ENCODE measurements at regions not wholly inside any gene's neighbourhood (a gene's known extent, or its start where the extent isn't known, plus 50 kb on each side); places are given as distances from the start of the nearest gene placed in this dataset.

DNA sequence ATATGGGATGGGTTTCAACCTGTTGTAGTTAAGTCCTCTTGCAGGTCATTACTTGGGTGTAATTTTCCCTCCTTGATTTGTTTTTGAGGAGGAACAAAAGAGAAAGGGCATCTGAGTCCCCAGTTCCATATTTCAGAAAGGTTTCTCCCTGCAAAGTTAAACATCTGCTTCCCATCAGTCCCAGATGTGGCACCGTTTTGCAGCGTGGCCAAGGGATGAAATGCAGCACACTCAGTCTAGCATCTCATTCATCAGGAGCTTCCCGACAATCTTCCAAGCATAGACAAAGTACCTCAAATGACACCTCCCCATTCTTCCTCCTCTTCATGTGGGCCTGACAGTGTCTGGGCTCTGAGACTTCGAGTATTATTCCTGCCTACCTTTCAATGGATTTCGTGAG, 363.7 kb upstream of the SOX9 start:
- DNase-seq (ENCODE audit: low read depth, low spot score), result no peak
- H3K27me3 ChIP-seq (ENCODE audit: control insufficient read depth, insufficient read depth, low read length), result no peaks in the 10 kb centered on the region
- no peak overlapping the region for H3K4me3 ChIP-seq (ENCODE audit: low read depth, low read length)
- TF ChIP-seq CTCF (IDR thresholded peaks at IDR 0.05; ENCODE audit: low read depth, low read length), result no peak
- no peaks in the 10 kb centered on the region for H3K9me3 ChIP-seq (ENCODE audit: control insufficient read depth, insufficient read depth, low read length)
- no peak overlapping the region for H3K27ac ChIP-seq (ENCODE audit: low read depth, low read length)
- POLR2A ChIA-PET, result no interaction called here
- CTCF ChIA-PET, result no interaction called here

GRCh38 chr17:71757956-71758355, 362.9 kb upstream of the SOX9 start:
- no peak for DNase-seq (ENCODE audit: low read depth, low spot score)
- Histone ChIP-seq H3K4me3 (ENCODE audit: low read depth, low read length) (no peak overlapping the region), H3K27me3 (ENCODE audit: control insufficient read depth, insufficient read depth, low read length) (no peaks in the 10 kb centered on the region), H3K9me3 (ENCODE audit: control insufficient read depth, insufficient read depth, low read length) (no peaks in the 10 kb centered on the region), H3K27ac (ENCODE audit: low read depth, low read length) (no peak overlapping the region)
- no peak for TF ChIP-seq CTCF (IDR thresholded peaks at IDR 0.05; ENCODE audit: low read depth, low read length)
- CTCF ChIA-PET, result no interaction called here
- POLR2A ChIA-PET, result no interaction called here

DNA sequence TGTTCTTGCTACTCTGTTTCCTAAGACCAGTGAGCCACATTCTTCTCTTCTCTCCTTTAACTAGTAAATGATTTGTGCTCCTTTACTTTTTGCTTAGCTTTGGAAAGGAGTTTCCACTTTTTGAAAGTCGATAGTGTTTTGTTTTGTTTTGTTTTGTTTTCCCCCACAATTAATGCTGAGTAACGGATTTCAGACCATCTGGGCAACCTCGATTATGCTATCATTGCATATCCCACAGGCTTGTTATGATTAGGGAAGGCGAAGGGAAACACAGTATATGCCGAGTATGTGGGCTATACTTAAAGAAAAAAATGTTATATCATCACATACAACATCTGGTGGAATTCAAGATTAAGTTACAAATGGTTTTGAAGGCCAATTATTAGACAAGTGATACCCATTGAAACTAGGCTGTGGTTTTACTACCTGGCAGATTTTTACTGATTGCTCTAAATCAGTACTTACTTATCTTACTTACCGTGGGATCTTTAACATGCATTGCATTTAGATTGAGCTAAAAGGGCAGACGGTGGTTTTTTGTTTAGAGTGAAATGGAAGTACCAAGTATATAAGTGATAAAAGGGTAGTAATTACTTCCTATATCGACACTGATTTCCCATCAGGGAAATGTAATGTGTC, 361.3 kb upstream of the SOX9 start:
- TF ChIP-seq CTCF (IDR thresholded peaks at IDR 0.05; ENCODE audit: low read depth, low read length), result no peak
- no peaks in the 10 kb centered on the region for H3K27me3 ChIP-seq (ENCODE audit: control insufficient read depth, insufficient read depth, low read length)
- CTCF ChIA-PET, result interaction anchor here (1.5 kb wide), 1 partner anchor 286 kb away, joined by 3 read pairs; no protein-coding TSS in a partner anchor
- no peak overlapping the region for H3K27ac ChIP-seq (ENCODE audit: low read depth, low read length)
- no peaks in the 10 kb centered on the region for H3K9me3 ChIP-seq (ENCODE audit: control insufficient read depth, insufficient read depth, low read length)
- no peak overlapping the region for H3K4me3 ChIP-seq (ENCODE audit: low read depth, low read length)
- peak; percentile 39 for DNase-seq (ENCODE audit: low read depth, low spot score)
- POLR2A ChIA-PET, result interaction anchor here (1.1 kb wide), 1 partner anchor 361 kb away, joined by 4 read pairs; the partner anchor contains the start of gene SOX9

- CTCF ChIA-PET, result interaction anchor here (1.5 kb wide), 1 partner anchor 287 kb away, joined by 3 read pairs; no protein-coding TSS in a partner anchor
- Histone ChIP-seq H3K9me3 (ENCODE audit: control insufficient read depth, insufficient read depth, low read length) (no peaks in the 10 kb centered on the region), H3K27me3 (ENCODE audit: control insufficient read depth, insufficient read depth, low read length) (no peaks in the 10 kb centered on the region), H3K27ac (ENCODE audit: low read depth, low read length) (no peak overlapping the region), H3K4me3 (ENCODE audit: low read depth, low read length) (no peak overlapping the region)
- POLR2A ChIA-PET, result interaction anchor here (1.1 kb wide), 1 partner anchor 361 kb away, joined by 4 read pairs; the partner anchor contains the start of gene SOX9
- TF ChIP-seq CTCF (IDR thresholded peaks at IDR 0.05; ENCODE audit: low read depth, low read length), result peak; percentile 44
- DNase-seq (ENCODE audit: low read depth, low spot score), result peak; percentile 49
Observed at GRCh38 chr17:71760062-71760720, 360.6 kb upstream of the SOX9 start.

- ChIA-PET POLR2A (no interaction called here), CTCF (no interaction called here)
- Histone ChIP-seq H3K27me3 (ENCODE audit: control insufficient read depth, insufficient read depth, low read length) (no peaks in the 10 kb centered on the region), H3K9me3 (ENCODE audit: control insufficient read depth, insufficient read depth, low read length) (no peaks in the 10 kb centered on the region), H3K4me3 (ENCODE audit: low read depth, low read length) (no peak overlapping the region), H3K27ac (ENCODE audit: low read depth, low read length) (no peak overlapping the region)
- DNase-seq (ENCODE audit: low read depth, low spot score), result no peak
- no peak for TF ChIP-seq CTCF (IDR thresholded peaks at IDR 0.05; ENCODE audit: low read depth, low read length)
Observed at GRCh38 chr17:71762526-71762925, 358.3 kb upstream of the SOX9 start.

All from AG04450 (cell line).